ENCODE measurements at regions not wholly inside any gene's neighbourhood (a gene's known extent, or its start where the extent isn't known, plus 50 kb on each side); places are given as distances from the start of the nearest gene placed in this dataset.

DNA sequence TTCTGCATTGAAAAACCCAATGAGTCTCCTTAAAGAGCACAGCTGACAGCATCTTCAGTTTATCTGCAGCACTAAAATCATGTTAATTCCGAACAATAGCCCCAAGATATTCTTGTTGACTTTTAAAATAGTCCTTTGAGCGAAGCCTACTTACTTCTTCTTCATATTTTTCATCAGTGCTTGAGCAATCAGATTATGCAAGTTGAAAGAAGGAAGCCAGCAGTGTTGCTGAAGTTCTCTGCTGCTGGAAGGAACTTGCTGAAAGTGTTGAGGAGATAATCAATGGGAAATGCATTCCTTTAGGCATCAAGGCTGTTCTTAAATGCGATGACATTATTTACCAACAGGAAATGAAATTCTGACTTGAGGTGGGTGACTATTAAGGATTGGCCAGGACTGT, 105.9 kb upstream of the SNTG2 start:
- no peaks in the 10 kb centered on the region for H3K79me1 ChIP-seq (ENCODE audit: low read length)
- no peak overlapping the region for H3K18ac ChIP-seq (ENCODE audit: low read length)
- no peak overlapping the region for H4K91ac ChIP-seq (ENCODE audit: low read depth, low read length)
- H3K14ac ChIP-seq (ENCODE audit: low read length), result no peak overlapping the region
- H3K4me3 ChIP-seq (ENCODE audit: low read depth, low read length), result no peak overlapping the region
- no peak overlapping the region for H2BK12ac ChIP-seq (ENCODE audit: low read length)
- H3K79me2 ChIP-seq (ENCODE audit: control insufficient read depth, insufficient read depth, low read length, poor library complexity), result no peaks in the 10 kb centered on the region
- H3K23ac ChIP-seq (ENCODE audit: low read length), result no peak overlapping the region
- H4K8ac ChIP-seq (ENCODE audit: low read depth, low read length), result no peak overlapping the region
- no peaks in the 10 kb centered on the region for H3K4me1 ChIP-seq (ENCODE audit: control insufficient read depth in 1 of 2, insufficient read depth in 2 of 2, low read length in 2 of 2)
- H4K12ac ChIP-seq (ENCODE audit: low read depth, low read length), result no peak overlapping the region
- H3K9me3 ChIP-seq (ENCODE audit: insufficient read depth, low read depth, low read length), result peaks cover 6% of the 10 kb centered on the region
- H2BK120ac ChIP-seq (ENCODE audit: insufficient read depth, low read length, poor library complexity), result no peak overlapping the region
- DNase-seq, result no peak
- no peak overlapping the region for H2AK5ac ChIP-seq (ENCODE audit: low read length)
- no peak overlapping the region for H2BK5ac ChIP-seq (ENCODE audit: low read depth, low read length, poor library complexity)
- H3K4me2 ChIP-seq (ENCODE audit: low read length), result no peak overlapping the region
- no peak overlapping the region for H2AFZ ChIP-seq (ENCODE audit: insufficient read depth, low read length, poor library complexity)
- no peak overlapping the region for H3K27ac ChIP-seq (ENCODE audit: low read depth, low read length)
- no peak overlapping the region for H3K4ac ChIP-seq (ENCODE audit: low read depth, low read length)
- no peak overlapping the region for H3K9ac ChIP-seq (ENCODE audit: low read length)
- no peaks in the 10 kb centered on the region for H3K36me3 ChIP-seq (ENCODE audit: control insufficient read depth in 1 of 2, insufficient read depth in 2 of 2, low read length in 2 of 2)
- WGBS (ENCODE audit: extremely low coverage, insufficient coverage, insufficient read length), result no CpG with 5 or more reads among the region's 3 CpGs
- no peaks in the 10 kb centered on the region for H3K27me3 ChIP-seq (ENCODE audit: insufficient read depth, low read length)

DNA sequence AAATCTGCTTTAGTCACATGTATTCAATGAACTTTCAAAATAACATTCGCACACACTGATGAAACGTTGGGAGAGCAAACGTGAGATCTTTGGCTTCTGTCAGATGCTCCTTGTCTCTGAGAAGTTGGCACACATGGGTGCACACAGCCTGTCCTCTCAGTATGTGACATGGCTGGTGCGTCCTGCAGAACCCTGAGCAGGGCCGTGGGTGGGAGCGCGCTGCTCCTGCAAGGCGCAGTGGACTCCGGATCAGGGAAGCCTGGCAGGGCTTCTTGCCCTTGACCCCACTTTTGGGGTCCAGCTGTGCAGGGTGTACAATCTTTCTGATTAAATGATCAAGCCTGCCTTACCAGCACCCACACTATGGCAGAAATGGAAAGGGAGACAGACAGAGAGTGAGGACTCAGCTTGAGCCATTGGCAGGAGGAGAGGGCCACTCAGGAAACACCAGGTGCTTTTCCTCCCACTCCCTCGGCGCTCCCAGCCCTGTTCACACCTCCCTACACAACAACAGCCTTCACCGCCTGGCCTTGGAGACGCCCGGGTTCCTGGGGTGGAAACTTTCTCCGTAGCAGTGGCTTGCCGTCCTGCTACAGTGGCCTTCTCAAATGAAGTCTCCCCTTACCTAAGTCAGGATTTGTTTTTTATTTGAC, 108.4 kb upstream of the SNTG2 start:
- Histone ChIP-seq H4K8ac (ENCODE audit: low read depth, low read length) (no peak overlapping the region), H3K36me3 (ENCODE audit: control insufficient read depth in 1 of 2, insufficient read depth in 2 of 2, low read length in 2 of 2) (no peaks in the 10 kb centered on the region), H3K4me3 (ENCODE audit: low read depth, low read length) (no peak overlapping the region), H2AFZ (ENCODE audit: insufficient read depth, low read length, poor library complexity) (no peak overlapping the region), H2BK5ac (ENCODE audit: low read depth, low read length, poor library complexity) (no peak overlapping the region), H4K12ac (ENCODE audit: low read depth, low read length) (no peak overlapping the region), H3K23ac (ENCODE audit: low read length) (no peak overlapping the region), H3K4me2 (ENCODE audit: low read length) (no peak overlapping the region), H3K79me1 (ENCODE audit: low read length) (no peaks in the 10 kb centered on the region), H3K27ac (ENCODE audit: low read depth, low read length) (no peak overlapping the region), H3K4ac (ENCODE audit: low read depth, low read length) (no peak overlapping the region), H3K4me1 (ENCODE audit: control insufficient read depth in 1 of 2, insufficient read depth in 2 of 2, low read length in 2 of 2) (no peaks in the 10 kb centered on the region), H3K14ac (ENCODE audit: low read length) (no peak overlapping the region), H2BK12ac (ENCODE audit: low read length) (no peak overlapping the region), H3K18ac (ENCODE audit: low read length) (no peak overlapping the region), H3K9me3 (ENCODE audit: insufficient read depth, low read depth, low read length) (peaks cover 5% of the 10 kb centered on the region), H3K9ac (ENCODE audit: low read length) (no peak overlapping the region), H2AK5ac (ENCODE audit: low read length) (no peak overlapping the region), H3K79me2 (ENCODE audit: control insufficient read depth, insufficient read depth, low read length, poor library complexity) (no peaks in the 10 kb centered on the region), H4K91ac (ENCODE audit: low read depth, low read length) (no peak overlapping the region), H2BK120ac (ENCODE audit: insufficient read depth, low read length, poor library complexity) (no peak overlapping the region), H3K27me3 (ENCODE audit: insufficient read depth, low read length) (no peaks in the 10 kb centered on the region)
- DNase-seq, result no peak
- no CpG with 5 or more reads among the region's 16 CpGs for WGBS (ENCODE audit: extremely low coverage, insufficient coverage, insufficient read length)

DNA sequence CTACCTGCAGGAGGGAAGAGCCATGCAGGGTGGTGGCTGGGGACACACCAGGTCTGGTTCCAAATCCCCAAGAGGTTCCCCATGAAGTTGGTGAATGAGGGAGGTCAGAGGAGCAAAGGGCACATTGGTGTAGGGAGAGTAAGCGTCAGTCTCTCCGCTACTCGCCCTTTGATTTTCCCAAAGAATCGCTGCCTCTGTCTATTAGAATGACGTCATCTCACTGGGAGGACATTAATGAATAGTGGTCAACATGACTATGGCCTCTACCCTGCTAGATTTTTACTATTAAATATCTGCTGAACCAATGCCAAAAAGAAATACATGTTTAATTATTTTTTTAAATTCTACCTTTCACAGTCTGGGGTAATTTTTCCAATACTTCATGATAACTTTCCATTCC, 109.6 kb upstream of the SNTG2 start:
- H3K4me3 ChIP-seq (ENCODE audit: low read depth, low read length), result no peak overlapping the region

DNA sequence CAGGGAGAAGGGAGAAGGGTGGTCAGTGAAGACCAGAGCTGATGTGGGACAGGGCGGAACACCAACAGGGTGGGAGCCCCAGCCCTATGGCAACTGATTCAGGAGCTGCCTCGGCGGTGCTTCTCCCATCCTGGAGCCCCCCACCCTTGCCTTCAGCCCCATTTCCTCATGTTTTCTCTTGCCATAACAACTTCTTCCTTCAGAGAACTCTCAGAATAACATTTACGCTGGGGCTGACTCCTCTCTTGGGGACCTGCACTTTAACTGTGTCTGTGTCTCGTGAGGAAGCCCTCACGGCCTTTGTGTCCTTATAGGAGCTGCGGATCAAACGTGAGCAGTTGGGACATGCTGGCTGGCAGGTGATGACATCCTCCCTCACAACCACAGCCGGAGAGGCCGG, 116.4 kb upstream of the SNTG2 start:
- Histone ChIP-seq H3K79me1 (ENCODE audit: low read length) (no peaks in the 10 kb centered on the region), H3K23ac (ENCODE audit: low read length) (no peak overlapping the region), H2AFZ (ENCODE audit: insufficient read depth, low read length, poor library complexity) (no peak overlapping the region), H3K27me3 (ENCODE audit: insufficient read depth, low read length) (no peaks in the 10 kb centered on the region), H3K4ac (ENCODE audit: low read depth, low read length) (no peak overlapping the region), H3K79me2 (ENCODE audit: control insufficient read depth, insufficient read depth, low read length, poor library complexity) (no peaks in the 10 kb centered on the region), H3K14ac (ENCODE audit: low read length) (no peak overlapping the region), H2BK120ac (ENCODE audit: insufficient read depth, low read length, poor library complexity) (no peak overlapping the region), H3K9me3 (ENCODE audit: insufficient read depth, low read depth, low read length) (no peaks in the 10 kb centered on the region), H2BK5ac (ENCODE audit: low read depth, low read length, poor library complexity) (no peak overlapping the region), H2AK5ac (ENCODE audit: low read length) (no peak overlapping the region), H3K27ac (ENCODE audit: low read depth, low read length) (no peak overlapping the region), H4K91ac (ENCODE audit: low read depth, low read length) (no peak overlapping the region), H3K4me1 (ENCODE audit: control insufficient read depth in 1 of 2, insufficient read depth in 2 of 2, low read length in 2 of 2) (no peaks in the 10 kb centered on the region), H4K12ac (ENCODE audit: low read depth, low read length) (no peak overlapping the region), H3K4me2 (ENCODE audit: low read length) (no peak overlapping the region), H4K8ac (ENCODE audit: low read depth, low read length) (no peak overlapping the region), H3K4me3 (ENCODE audit: low read depth, low read length) (no peak overlapping the region), H3K18ac (ENCODE audit: low read length) (no peak overlapping the region), H3K36me3 (ENCODE audit: control insufficient read depth in 1 of 2, insufficient read depth in 2 of 2, low read length in 2 of 2) (no peaks in the 10 kb centered on the region), H2BK12ac (ENCODE audit: low read length) (no peak overlapping the region), H3K9ac (ENCODE audit: low read length) (no peak overlapping the region)
- no CpG with 5 or more reads among the region's 10 CpGs for WGBS (ENCODE audit: extremely low coverage, insufficient coverage, insufficient read length)
- DNase-seq, result no peak

More for the DNA sequence above, 109.6 kb upstream of the SNTG2 start:
- Histone ChIP-seq H3K4me2 (ENCODE audit: low read length) (no peak overlapping the region), H3K18ac (ENCODE audit: low read length) (no peak overlapping the region), H3K23ac (ENCODE audit: low read length) (no peak overlapping the region), H3K79me2 (ENCODE audit: control insufficient read depth, insufficient read depth, low read length, poor library complexity) (no peaks in the 10 kb centered on the region), H2BK12ac (ENCODE audit: low read length) (no peak overlapping the region), H3K14ac (ENCODE audit: low read length) (no peak overlapping the region), H3K9ac (ENCODE audit: low read length) (no peak overlapping the region), H3K27me3 (ENCODE audit: insufficient read depth, low read length) (no peaks in the 10 kb centered on the region), H2BK120ac (ENCODE audit: insufficient read depth, low read length, poor library complexity) (no peak overlapping the region), H4K12ac (ENCODE audit: low read depth, low read length) (no peak overlapping the region), H3K4me1 (ENCODE audit: control insufficient read depth in 1 of 2, insufficient read depth in 2 of 2, low read length in 2 of 2) (no peaks in the 10 kb centered on the region), H3K4ac (ENCODE audit: low read depth, low read length) (no peak overlapping the region), H3K27ac (ENCODE audit: low read depth, low read length) (no peak overlapping the region), H4K8ac (ENCODE audit: low read depth, low read length) (no peak overlapping the region), H4K91ac (ENCODE audit: low read depth, low read length) (no peak overlapping the region), H2AFZ (ENCODE audit: insufficient read depth, low read length, poor library complexity) (no peak overlapping the region), H2BK5ac (ENCODE audit: low read depth, low read length, poor library complexity) (no peak overlapping the region), H3K36me3 (ENCODE audit: control insufficient read depth in 1 of 2, insufficient read depth in 2 of 2, low read length in 2 of 2) (no peaks in the 10 kb centered on the region), H3K79me1 (ENCODE audit: low read length) (no peaks in the 10 kb centered on the region), H3K9me3 (ENCODE audit: insufficient read depth, low read depth, low read length) (no peaks in the 10 kb centered on the region), H2AK5ac (ENCODE audit: low read length) (no peak overlapping the region)
- no peak for DNase-seq
- WGBS (ENCODE audit: extremely low coverage, insufficient coverage, insufficient read length), result no CpG with 5 or more reads among the region's 5 CpGs

All from trophoblast cell (in vitro differentiated cells and primary cell).